Peyer's patch (tissue), 4 donors: ENCODE measurements at regions not wholly inside any gene's neighbourhood (a gene's known extent, or its start where the extent isn't known, plus 50 kb on each side); places are given as distances from the start of the nearest gene placed in this dataset.

Experiments
- POLR2A ChIP-seq, 2 donors: fragments of 450-650 bp; IDR thresholded peaks; one replicate each; pipeline ENCODE4 v1.5.1; 2017; ENCODE audit warnings: antibody characterized with exemption in 2 of 2, mild to moderate bottlenecking in 2 of 2, moderate library complexity in 2 of 2
- TF ChIP-seq, protein P1 (sequence below), 6 experiments: fragments of 450-650 bp in 4 of 6; fragments of 200-600 bp in 2 of 6; sonication (generic) in 1 of 6; IDR thresholded peaks; one replicate each; pipeline ENCODE4 v1.5.1; 2017 to 2019; ENCODE audit warnings: antibody characterized with exemption in 6 of 6, mild to moderate bottlenecking in 3 of 6, moderate library complexity in 1 of 6

GRCh38 chr4:121236353-121237068 lies 72.4 kb upstream of the TNIP3 start:
- TF ChIP-seq, protein P1, sequence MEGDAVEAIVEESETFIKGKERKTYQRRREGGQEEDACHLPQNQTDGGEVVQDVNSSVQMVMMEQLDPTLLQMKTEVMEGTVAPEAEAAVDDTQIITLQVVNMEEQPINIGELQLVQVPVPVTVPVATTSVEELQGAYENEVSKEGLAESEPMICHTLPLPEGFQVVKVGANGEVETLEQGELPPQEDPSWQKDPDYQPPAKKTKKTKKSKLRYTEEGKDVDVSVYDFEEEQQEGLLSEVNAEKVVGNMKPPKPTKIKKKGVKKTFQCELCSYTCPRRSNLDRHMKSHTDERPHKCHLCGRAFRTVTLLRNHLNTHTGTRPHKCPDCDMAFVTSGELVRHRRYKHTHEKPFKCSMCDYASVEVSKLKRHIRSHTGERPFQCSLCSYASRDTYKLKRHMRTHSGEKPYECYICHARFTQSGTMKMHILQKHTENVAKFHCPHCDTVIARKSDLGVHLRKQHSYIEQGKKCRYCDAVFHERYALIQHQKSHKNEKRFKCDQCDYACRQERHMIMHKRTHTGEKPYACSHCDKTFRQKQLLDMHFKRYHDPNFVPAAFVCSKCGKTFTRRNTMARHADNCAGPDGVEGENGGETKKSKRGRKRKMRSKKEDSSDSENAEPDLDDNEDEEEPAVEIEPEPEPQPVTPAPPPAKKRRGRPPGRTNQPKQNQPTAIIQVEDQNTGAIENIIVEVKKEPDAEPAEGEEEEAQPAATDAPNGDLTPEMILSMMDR (IDR thresholded peaks at IDR 0.05) = no peak
- TF ChIP-seq POLR2A (IDR thresholded peaks at IDR 0.05) = no peak
